ENCODE measurements at regions not wholly inside any gene's neighbourhood (a gene's known extent, or its start where the extent isn't known, plus 50 kb on each side); places are given as distances from the start of the nearest gene placed in this dataset.

- WGBS (ENCODE audit: insufficient coverage, low coverage, missing lambda C conversion rate) = 3% methylated on average over 6 of the region's 9 CpGs
- no peak overlapping the region for H2AFZ ChIP-seq (ENCODE audit: low read depth, low read length)
- intact Hi-C loops (cut with micrococcal nuclease) = no loop called here
- H3K36me3 ChIP-seq (ENCODE audit: control insufficient read depth, insufficient read depth, low read length) = no peaks in the 10 kb centered on the region
- POLR2A ChIA-PET = no interaction called here
- in situ Hi-C loops (cut with MboI) = no loop called here
- no peak overlapping the region for H3K4me2 ChIP-seq (ENCODE audit: insufficient read depth, low read length)
- H3K79me2 ChIP-seq (ENCODE audit: control insufficient read depth, insufficient read depth, low read length) = no peaks in the 10 kb centered on the region
- no peaks in the 10 kb centered on the region for H3K9me1 ChIP-seq (ENCODE audit: control insufficient read depth, insufficient read depth, low read length)
- no peaks in the 10 kb centered on the region for H3K27me3 ChIP-seq (ENCODE audit: control insufficient read depth in 2 of 2, insufficient read depth in 2 of 2, low read length in 2 of 2)
- TF ChIP-seq TCF3 (CRISPR knock-in tag; IDR thresholded peaks at IDR 0.05) (peak; percentile 53), CBFA2T3 (IDR thresholded peaks at IDR 0.05) (peak; percentile 50), ZBTB9 (CRISPR knock-in tag; IDR thresholded peaks at IDR 0.05) (no peak), MCM7 (IDR thresholded peaks at IDR 0.05) (no peak), TAL1 (IDR thresholded peaks at IDR 0.05) (peak; percentile 27; the same call in 1 of the 2 replicates), TOE1 (IDR thresholded peaks at IDR 0.05; ENCODE audit: borderline replicate concordance) (no peak), TOE1 (CRISPR knock-in tag; IDR thresholded peaks at IDR 0.05; ENCODE audit: borderline replicate concordance, low read depth) (no peak), CC2D1A (IDR thresholded peaks at IDR 0.05) (no peak)
- no peaks in the 10 kb centered on the region for H4K20me1 ChIP-seq (replicated peaks; ENCODE audit: control insufficient read depth, insufficient read depth, low read length)
- peak in 1 of 4 experiments; percentile 10 for DNase-seq (ENCODE audit: extremely low read depth in 1 of 4, low spot score in 3 of 4)
- no peak for FAIRE-seq
- no TSS peak for BruUV-seq (replicated peaks)
- H3K4me1 ChIP-seq (replicated peaks in 1 of 2; ENCODE audit: control insufficient read depth in 2 of 2, insufficient read depth in 2 of 2, low read length in 2 of 2) = no peaks in the 10 kb centered on the region
- no peak for ATAC-seq
- CTCF ChIA-PET (ENCODE audit: low intra/inter-chr PET ratio) = no interaction called here
- no peak overlapping the region for H3K4me3 ChIP-seq
- H3K9me3 ChIP-seq (replicated peaks; ENCODE audit: control insufficient read depth, insufficient read depth, low read depth, low read length) = no peaks in the 10 kb centered on the region
- no peak overlapping the region for H3K27ac ChIP-seq (ENCODE audit: extremely low read depth, low read depth, low read length)
- no peak overlapping the region for H3K9ac ChIP-seq (ENCODE audit: insufficient read depth in 1 of 2, low read depth in 2 of 2, low read length in 2 of 2)
Observed at GRCh38 chr3:94524102-94524919, 461.4 kb downstream of the NSUN3 start.

Measured in K562 (cell line).